HG02970 (cell line): ENCODE measurements at regions not wholly inside any gene's neighbourhood (a gene's known extent, or its start where the extent isn't known, plus 50 kb on each side); places are given as distances from the start of the nearest gene placed in this dataset.
"Not testable (repeated sequence)": the region's sequence is repeated elsewhere in the genome, so short reads cannot be mapped to it uniquely, and the experiment has no call there.

Experiments used
- ATAC-seq: cut with Tn5 transposase; IDR thresholded peaks from one replicate; pipeline ENCODE4 v1.9.1; 2021; ENCODE audit warnings: mild to moderate bottlenecking, moderate library complexity, moderate number of reproducible peaks; ENCODE audit not compliant: unreplicated experiment, low FRiP score

- ATAC-seq, result no peak
Observed at GRCh38 chr3:20442846-20443245, 256.8 kb upstream of the SGO1 start.

DNA sequence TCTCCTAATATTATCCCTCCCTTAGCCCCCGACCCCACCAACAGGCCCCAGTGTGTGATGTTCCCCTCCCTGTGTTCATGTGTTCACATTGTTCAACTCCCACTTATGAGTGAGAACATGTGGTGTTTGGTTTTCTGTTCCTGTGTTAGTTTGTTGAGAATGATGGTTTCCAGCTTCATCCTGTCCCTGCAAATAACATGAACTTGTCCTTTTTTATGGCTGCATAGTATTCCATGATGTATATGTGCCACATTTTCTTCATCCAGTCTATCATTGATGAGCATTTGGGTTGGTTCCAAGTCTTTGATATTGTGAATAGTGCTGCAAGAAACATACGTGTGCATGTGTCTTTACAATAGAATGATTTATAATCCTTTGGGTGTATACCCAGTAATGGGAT, 241.3 kb upstream of the SGO1 start:
- not testable (repeated sequence) for ATAC-seq

- no peak for ATAC-seq
Observed at GRCh38 chr3:20425138-20425537, 239.1 kb upstream of the SGO1 start.

GRCh38 chr3:20424086-20424485, 238.1 kb upstream of the SGO1 start:
- ATAC-seq, result no peak

- ATAC-seq, result no peak
Observed at GRCh38 chr3:20422391-20422790, 236.4 kb upstream of the SGO1 start.

- ATAC-seq, result no peak
Observed at GRCh38 chr3:20417388-20418108, 231.5 kb upstream of the SGO1 start.

DNA sequence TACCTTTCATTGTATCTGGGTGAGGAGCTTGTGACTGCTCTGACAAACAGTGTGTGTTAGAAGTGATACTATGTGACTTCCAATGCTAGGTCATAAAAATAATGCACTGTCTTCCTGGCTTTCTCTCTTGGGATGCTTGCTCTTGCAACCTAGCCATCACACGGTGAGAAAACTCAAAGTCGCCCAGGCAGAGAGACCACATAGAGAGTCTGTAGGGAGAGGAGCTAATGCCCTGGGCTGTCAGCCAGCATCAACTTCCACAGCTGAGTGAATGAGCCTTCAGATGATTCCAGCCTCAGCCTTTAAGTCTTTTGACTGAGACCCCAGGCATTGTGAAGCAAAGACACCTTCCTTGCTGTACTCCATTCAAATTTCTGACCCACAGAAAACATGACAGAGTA, 220.6 kb upstream of the SGO1 start:
- no peak for ATAC-seq

- ATAC-seq, result no peak
Observed at GRCh38 chr3:20405744-20406143, 219.7 kb upstream of the SGO1 start.

DNA sequence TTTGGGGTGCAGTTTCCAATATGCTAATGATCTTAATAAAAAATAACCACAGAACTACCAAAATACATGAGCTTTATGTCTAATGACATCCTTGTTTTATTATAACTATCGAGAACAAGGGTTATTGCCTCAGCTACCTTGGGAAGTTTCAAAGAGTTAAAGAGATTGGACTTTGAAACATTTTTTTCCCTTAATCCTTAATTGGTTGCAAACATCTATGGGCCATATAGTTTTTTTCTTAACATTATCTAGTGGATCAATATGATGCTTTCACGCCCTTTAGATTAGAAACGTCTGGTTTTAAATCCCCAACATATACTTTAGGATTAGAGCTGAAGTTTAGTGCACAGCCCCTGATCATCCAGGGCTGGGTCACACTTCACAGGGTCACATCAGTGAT, 219.2 kb upstream of the SGO1 start:
- ATAC-seq, result no peak

DNA sequence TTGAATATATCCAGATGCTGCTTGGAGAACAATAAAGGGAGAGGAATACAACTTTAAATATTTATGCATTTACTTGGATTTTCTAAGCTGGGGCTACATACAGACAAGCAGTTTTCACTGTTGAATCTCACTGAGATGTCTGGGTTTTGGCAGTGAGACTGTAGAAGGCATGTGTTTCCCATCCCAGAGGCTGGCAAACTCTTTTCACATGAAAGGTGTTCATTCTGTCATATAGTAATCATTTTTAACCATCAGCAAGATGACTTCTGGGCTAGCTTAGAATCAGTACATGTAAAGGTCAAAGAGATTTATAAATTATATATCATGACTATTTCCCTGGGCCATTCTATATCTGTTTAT, 218.7 kb upstream of the SGO1 start:
- no peak for ATAC-seq

GRCh38 chr3:20403986-20404740, 218.2 kb upstream of the SGO1 start:
- ATAC-seq, result no peak

DNA sequence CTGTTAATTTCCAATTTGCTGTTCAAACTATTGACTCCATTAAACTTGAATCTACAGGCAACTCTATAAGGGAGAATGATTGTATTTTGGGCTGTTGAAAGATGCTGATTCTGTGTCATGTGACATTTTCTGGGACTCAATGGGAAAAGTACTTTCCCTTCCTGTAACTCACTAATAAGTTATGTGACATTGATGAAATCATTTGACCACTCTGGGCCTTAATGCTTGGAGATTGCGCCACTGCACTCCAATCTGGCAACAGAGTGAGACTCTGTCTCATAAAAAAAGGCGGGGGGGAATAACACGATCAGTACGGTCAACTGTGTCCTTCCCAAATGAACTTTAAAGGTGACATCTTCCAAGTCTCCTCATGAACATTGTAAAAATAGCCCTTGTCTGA, 215.2 kb upstream of the SGO1 start:
- ATAC-seq, result no peak

GRCh38 chr3:20400686-20401085, 214.7 kb upstream of the SGO1 start:
- ATAC-seq, result no peak

- ATAC-seq, result no peak
Observed at GRCh38 chr3:20400281-20400680, 214.3 kb upstream of the SGO1 start.

DNA sequence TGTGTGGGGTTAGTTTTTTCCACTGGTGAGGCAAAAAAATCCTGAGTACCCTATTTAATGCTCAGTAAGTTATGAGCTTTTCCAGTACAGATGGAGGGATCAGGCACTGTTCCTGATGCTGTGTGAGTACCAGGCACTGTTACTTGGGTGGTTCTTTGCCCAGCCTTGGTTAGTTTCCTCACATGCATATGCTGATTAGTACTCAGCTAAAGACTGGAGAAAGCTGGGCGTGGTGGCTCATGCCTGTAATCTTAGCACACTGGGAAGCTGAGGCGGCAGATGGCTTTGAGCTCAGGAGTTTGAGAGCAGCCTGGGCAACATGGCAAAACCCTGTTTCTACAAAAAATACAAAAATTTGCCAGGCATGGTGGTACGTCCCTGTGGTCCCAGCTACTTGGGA, 210.3 kb upstream of the SGO1 start:
- no peak for ATAC-seq

DNA sequence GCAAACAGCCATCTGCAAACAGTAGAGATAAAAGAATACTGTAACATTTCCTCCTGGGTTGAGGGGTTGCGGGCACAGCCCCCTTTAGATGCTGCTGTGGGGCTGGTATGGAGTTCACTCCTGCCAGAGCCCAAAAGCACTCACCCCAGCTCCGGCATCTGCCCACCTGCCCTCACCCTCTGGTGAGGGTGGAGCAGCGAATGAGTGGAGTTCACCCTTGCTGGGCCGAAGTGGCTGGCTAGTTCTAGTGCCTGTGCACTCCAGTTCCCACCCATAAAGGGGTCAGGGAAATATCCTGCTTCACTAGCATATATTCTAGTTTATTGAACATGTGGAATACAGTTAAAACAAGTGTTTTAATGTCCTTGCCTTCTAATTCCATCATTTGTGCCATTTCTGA, 209.7 kb upstream of the SGO1 start:
- no peak for ATAC-seq

- no peak for ATAC-seq
Observed at GRCh38 chr3:20394243-20394642, 208.2 kb upstream of the SGO1 start.

DNA sequence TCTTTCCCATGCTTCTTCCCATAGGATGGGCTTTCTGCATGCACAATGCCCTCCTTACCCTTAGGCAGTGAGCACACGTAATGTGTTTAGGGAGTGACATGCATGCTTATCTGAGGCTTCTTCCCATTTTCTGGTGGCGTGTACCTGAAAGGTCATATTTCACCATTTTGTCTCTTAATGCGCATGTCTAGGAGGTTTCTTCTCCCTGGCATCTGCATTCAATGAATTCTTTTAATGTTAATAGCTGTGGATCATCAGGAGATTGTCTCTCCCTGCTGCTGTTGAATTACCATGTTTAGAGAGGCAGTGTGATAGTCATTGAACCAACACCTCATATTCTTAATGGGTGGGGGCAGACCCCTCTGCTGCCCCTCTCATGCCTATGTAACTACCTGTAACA, 205.6 kb upstream of the SGO1 start:
- ATAC-seq, result no peak

DNA sequence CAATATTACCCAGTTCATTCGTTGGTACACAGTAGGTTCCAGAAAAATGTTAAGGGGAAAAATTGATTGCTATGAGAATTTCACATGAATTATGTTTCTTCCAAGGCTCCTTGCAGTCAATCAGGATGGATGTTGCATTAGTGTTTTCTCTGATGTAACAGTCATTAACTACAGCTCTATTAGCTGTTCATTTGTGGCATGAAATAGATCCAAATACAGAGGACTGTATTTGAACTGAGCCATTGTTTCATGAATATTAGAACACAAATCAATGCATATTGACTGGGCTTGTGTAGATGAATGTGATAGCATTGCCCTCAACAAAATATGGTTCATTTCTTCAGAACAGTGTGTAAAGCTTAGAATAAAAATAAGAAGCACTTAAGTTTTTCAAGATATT, 203.0 kb upstream of the SGO1 start:
- ATAC-seq, result no peak

GRCh38 chr3:20380295-20380694, 194.3 kb upstream of the SGO1 start:
- ATAC-seq, result no peak

GRCh38 chr3:20378315-20378714, 192.3 kb upstream of the SGO1 start:
- no peak for ATAC-seq

- ATAC-seq, result no peak
Observed at GRCh38 chr3:20376665-20377217, 190.7 kb upstream of the SGO1 start.
